GM12878 (cell line): ENCODE measurements at regions not wholly inside any gene's neighbourhood (a gene's known extent, or its start where the extent isn't known, plus 50 kb on each side); places are given as distances from the start of the nearest gene placed in this dataset.
A peak's percentile ranks its signal among the peaks of the same experiment; 100 is the strongest.

Source experiments
- ATAC-seq: fragments of 200-7000 bp; cut with Tn5 transposase; 3 replicates; pipeline ENCODE4 v1.9.1; 2020; ENCODE audit warnings: mild to moderate bottlenecking, moderate library complexity
- BruUV-seq: library from RNA; stranded (reverse); fragments of 400-500 nt; replicated peaks from 2 replicates; lab custom pipeline; 2021; lab: Mats Ljungman, UMichigan
- CTCF ChIA-PET: fragments of 300-600 bp; sonication (Branson Sonifier 250); formaldehyde crosslinking; extraction: SDS; loops from one replicate; lab custom pipeline; 2021; ENCODE audit warnings: inconsistent platforms; lab: Yijun Ruan, JAX
- POLR2A ChIA-PET: fragments of 350-600 bp; formaldehyde crosslinking; extraction: SDS; loops from one replicate; lab custom pipeline; 2021; ENCODE audit warnings: inconsistent platforms; lab: Charles Lee
- RAD21 ChIA-PET: fragments of 300-600 bp; sonication (Branson Sonifier 250); formaldehyde crosslinking; loops from one replicate; lab custom pipeline; 2023; ENCODE audit warnings: antibody characterized with exemption; ENCODE audit not compliant: unreplicated experiment; lab: Charles Lee
- SMC1A ChIA-PET: fragments of 300-600 bp; sonication (Branson Sonifier 250); formaldehyde crosslinking; loops from one replicate; lab custom pipeline; 2023; ENCODE audit not compliant: unreplicated experiment, uncharacterized antibody; lab: Charles Lee
- DNase-seq: peaks from one replicate; pipeline ENCODE4 v3.0.0-alpha.2; 2011; ENCODE audit warnings: low read depth, low spot score
- FAIRE-seq: peaks from 3 replicates; lab custom pipeline; 2011; peaks lifted over from hg19 to GRCh38; lab: Jason Lieb, UNC
- H2AFZ ChIP-seq: 2 replicates; pipeline ENCODE4 v1.6.0; 2011; ENCODE audit warnings: low read depth, low read length, control low read depth; ENCODE audit not compliant: control insufficient read depth
- H3K27ac ChIP-seq: 2 replicates; pipeline ENCODE4 v1.5.1; 2011; ENCODE audit warnings: control low read depth; ENCODE audit not compliant: control insufficient read depth, insufficient read depth
- H3K27me3 ChIP-seq, 2 experiments: replicated peaks in 1 of 2; 2 replicates each; pipeline versions ENCODE4 v1.6.0 to v1.6.1; 2011; ENCODE audit warnings: low read length in 1 of 2; ENCODE audit not compliant: control insufficient read depth in 2 of 2, insufficient read depth in 2 of 2
- H3K36me3 ChIP-seq, 2 experiments: 2 replicates each; pipeline ENCODE4 v1.5.1; 2011; ENCODE audit warnings: low read length in 1 of 2; ENCODE audit not compliant: control insufficient read depth in 2 of 2, insufficient read depth in 2 of 2
- H3K4me1 ChIP-seq: 2 replicates; pipeline ENCODE4 v1.6.1; 2011; ENCODE audit warnings: mild to moderate bottlenecking, low read length, moderate library complexity, mixed read lengths; ENCODE audit not compliant: control insufficient read depth, insufficient read depth
- H3K4me2 ChIP-seq: 2 replicates; pipeline ENCODE4 v1.6.0; 2011; ENCODE audit warnings: control low read depth; ENCODE audit not compliant: control insufficient read depth, insufficient read depth
- H3K4me3 ChIP-seq: fragments of 200-600 bp; sonication (generic); 2 replicates; pipeline ENCODE4 v1.5.1; 2016
- H3K79me2 ChIP-seq: 2 replicates; pipeline ENCODE4 v1.6.0; 2011; ENCODE audit warnings: low read length; ENCODE audit not compliant: control insufficient read depth, insufficient read depth
- H3K9ac ChIP-seq: 2 replicates; pipeline ENCODE4 v1.8.0; 2011; ENCODE audit warnings: low read length, control low read depth, mixed read lengths; ENCODE audit not compliant: control insufficient read depth, insufficient read depth
- H3K9me3 ChIP-seq: replicated peaks from 3 replicates; pipeline ENCODE4 v1.5.1; 2011; ENCODE audit warnings: mild to moderate bottlenecking, low read length; ENCODE audit not compliant: control insufficient read depth, insufficient read depth
- H4K20me1 ChIP-seq: 2 replicates; pipeline ENCODE4 v1.6.0; 2011; ENCODE audit not compliant: control insufficient read depth, insufficient read depth
- MTA2 ChIP-seq: fragments of 450-650 bp; IDR thresholded peaks from 2 replicates; pipeline ENCODE4 v1.6.1; 2016; ENCODE audit warnings: low read depth, mild to moderate bottlenecking, moderate library complexity
- NFXL1 ChIP-seq: fragments of 450-650 bp; IDR thresholded peaks from 2 replicates; pipeline ENCODE4 v1.6.1; 2017; ENCODE audit warnings: antibody characterized with exemption, mild to moderate bottlenecking, borderline replicate concordance
- NRF1 ChIP-seq: conservative IDR thresholded peaks from 2 replicates; pipeline ENCODE4 v1.6.1; 2011; ENCODE audit warnings: mild to moderate bottlenecking, low read depth, low read length, improper control_type of control experiment
- SMC3 ChIP-seq: IDR thresholded peaks from 2 replicates; pipeline ENCODE4 v1.6.1; 2011; ENCODE audit warnings: low read length, improper control_type of control experiment, borderline replicate concordance
- ZZZ3 ChIP-seq: IDR thresholded peaks from 2 replicates; pipeline ENCODE4 v1.6.1; 2011; ENCODE audit warnings: low read depth; ENCODE audit not compliant: control insufficient read depth, insufficient read length
- WGBS: methylation state at CpG from one replicate; pipeline ENCODE4 v1.1.6; 2016; ENCODE audit warnings: low lambda C conversion rate; ENCODE audit not compliant: insufficient replicate concordance, insufficient coverage; ENCODE audit errors: missing lambda C conversion rate; 5-methylcytosine and 5-hydroxymethylcytosine counted together
- in situ Hi-C: fragments of 300-500 bp; cut with MboI; formaldehyde crosslinking; loops from 9 replicates; pipeline ENCODE4 v1.14.3; 2018; ENCODE audit warnings: mixed read lengths
- intact Hi-C: fragments of 100-400 bp; cut with micrococcal nuclease; formaldehyde crosslinking; loops from one replicate; pipeline ENCODE4 v1.14.2; 2022; ENCODE audit not compliant: unreplicated experiment
- TF ChIP-seq, protein P1 (sequence below): fragments of 450-650 bp; IDR thresholded peaks from 2 replicates; pipeline ENCODE4 v1.6.1; 2017; ENCODE audit warnings: mild to moderate bottlenecking
- TF ChIP-seq, protein P2 (sequence below): IDR thresholded peaks from 2 replicates; pipeline ENCODE4 v1.6.1; 2011; ENCODE audit warnings: low read depth, mild to moderate bottlenecking, low read length, moderate library complexity, borderline replicate concordance; ENCODE audit errors: extremely low read depth

DNA sequence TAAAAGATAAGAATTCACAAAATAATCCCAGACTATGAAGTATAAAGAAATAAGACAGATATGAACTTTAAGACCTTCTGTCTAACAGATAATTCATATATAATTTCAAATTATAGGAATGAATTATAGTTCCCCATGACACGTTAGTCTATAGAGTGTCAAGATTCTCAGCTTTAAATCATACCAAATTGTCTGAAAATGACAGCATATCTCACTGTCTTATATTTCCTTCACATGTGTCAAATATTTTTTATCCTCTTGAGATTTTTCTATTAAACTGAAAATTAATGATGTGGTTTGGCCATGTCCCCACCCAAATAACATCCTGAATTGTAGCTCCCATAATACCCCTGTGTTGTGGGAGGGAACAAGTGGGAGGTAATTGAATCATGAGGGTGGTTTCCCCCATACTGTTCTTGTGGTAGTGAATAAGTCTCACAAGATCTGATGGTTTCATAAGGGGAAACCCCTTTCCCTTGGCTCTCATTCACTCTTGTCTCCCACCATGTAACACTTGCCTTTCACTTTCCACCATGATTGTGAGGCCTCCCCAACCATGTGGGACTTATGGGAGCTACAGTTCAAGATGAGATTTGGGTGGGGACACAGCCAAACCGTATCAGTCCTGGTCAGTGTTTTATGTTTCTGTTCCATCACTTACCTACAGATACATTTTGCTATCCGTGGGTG, 825.3 kb upstream of the GJE1 start:
- ATAC-seq (no peak), FAIRE-seq (no peak), DNase-seq (no peak)
- CTCF ChIA-PET: no interaction called here
- BruUV-seq: no TSS peak
- no peaks in the 10 kb centered on the region; the same call in 2 of the 3 replicates for H3K9me3 ChIP-seq
- 12% methylated on average over 3 of the region's 3 CpGs for WGBS
- H2AFZ ChIP-seq: no peak overlapping the region
- RAD21 ChIA-PET: no interaction called here
- intact Hi-C loops: no loop called here
- in situ Hi-C loops: no loop called here
- H3K4me2 ChIP-seq: no peak overlapping the region
- no peaks in the 10 kb centered on the region for H3K36me3 ChIP-seq
- no peak overlapping the region for H3K9ac ChIP-seq
- SMC1A ChIA-PET: interaction anchor here (1.3 kb wide), 1 partner anchor 9 kb away, joined by 6 read pairs; no protein-coding TSS in a partner anchor
- H3K4me1 ChIP-seq: no peaks in the 10 kb centered on the region
- no peaks in the 10 kb centered on the region for H4K20me1 ChIP-seq
- TF ChIP-seq, protein P1, sequence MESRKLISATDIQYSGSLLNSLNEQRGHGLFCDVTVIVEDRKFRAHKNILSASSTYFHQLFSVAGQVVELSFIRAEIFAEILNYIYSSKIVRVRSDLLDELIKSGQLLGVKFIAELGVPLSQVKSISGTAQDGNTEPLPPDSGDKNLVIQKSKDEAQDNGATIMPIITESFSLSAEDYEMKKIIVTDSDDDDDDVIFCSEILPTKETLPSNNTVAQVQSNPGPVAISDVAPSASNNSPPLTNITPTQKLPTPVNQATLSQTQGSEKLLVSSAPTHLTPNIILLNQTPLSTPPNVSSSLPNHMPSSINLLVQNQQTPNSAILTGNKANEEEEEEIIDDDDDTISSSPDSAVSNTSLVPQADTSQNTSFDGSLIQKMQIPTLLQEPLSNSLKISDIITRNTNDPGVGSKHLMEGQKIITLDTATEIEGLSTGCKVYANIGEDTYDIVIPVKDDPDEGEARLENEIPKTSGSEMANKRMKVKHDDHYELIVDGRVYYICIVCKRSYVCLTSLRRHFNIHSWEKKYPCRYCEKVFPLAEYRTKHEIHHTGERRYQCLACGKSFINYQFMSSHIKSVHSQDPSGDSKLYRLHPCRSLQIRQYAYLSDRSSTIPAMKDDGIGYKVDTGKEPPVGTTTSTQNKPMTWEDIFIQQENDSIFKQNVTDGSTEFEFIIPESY: 0 out of 2 replicates have a peak, but pooled peaks have one; percentile 48
- TF ChIP-seq NFXL1: no peak
- TF ChIP-seq, all 136 proteins: peak for 1
- POLR2A ChIA-PET: no interaction called here
- no peak overlapping the region for H3K27ac ChIP-seq
- H3K4me3 ChIP-seq: no peak overlapping the region
- no peaks in the 10 kb centered on the region for H3K27me3 ChIP-seq
- H3K79me2 ChIP-seq: no peaks in the 10 kb centered on the region

DNA sequence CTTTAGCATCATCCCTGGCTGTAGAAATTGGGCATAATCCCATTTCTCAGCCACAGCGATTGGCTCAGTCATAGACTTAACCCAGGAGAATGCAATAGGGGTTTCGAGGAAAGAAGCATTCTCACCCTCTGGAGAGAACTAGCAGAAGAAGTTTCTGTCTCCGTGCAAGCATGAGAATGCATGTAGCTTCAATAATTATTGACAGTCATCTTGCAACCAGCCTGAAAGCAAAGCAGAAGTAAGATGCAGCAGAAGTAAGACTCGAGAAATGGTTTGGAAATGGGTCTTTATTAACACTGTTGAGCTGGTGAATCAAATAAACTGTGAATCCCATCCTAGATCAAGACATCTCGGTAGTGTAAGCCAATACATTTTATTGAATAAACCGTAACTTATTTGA, 828.8 kb upstream of the GJE1 start:
- no peaks in the 10 kb centered on the region for H3K36me3 ChIP-seq
- H3K4me1 ChIP-seq: no peaks in the 10 kb centered on the region
- POLR2A ChIA-PET: no interaction called here
- intact Hi-C loops (no loop called here), in situ Hi-C loops (no loop called here)
- H3K79me2 ChIP-seq: no peaks in the 10 kb centered on the region
- H3K27ac ChIP-seq: no peak overlapping the region
- DNase-seq (no peak), ATAC-seq (no peak; the same call in 2 of the 3 replicates), FAIRE-seq (no peak)
- SMC1A ChIA-PET: no interaction called here
- WGBS: 19% methylated on average over 6 of the region's 6 CpGs
- no peaks in the 10 kb centered on the region for H3K27me3 ChIP-seq
- no peak overlapping the region for H2AFZ ChIP-seq
- H3K9me3 ChIP-seq: no peaks in the 10 kb centered on the region; the same call in 2 of the 3 replicates
- RAD21 ChIA-PET: interaction anchor here (0.8 kb wide), 1 partner anchor 52 kb away, joined by 3 read pairs; no protein-coding TSS in a partner anchor
- H4K20me1 ChIP-seq: no peaks in the 10 kb centered on the region
- H3K9ac ChIP-seq: no peak overlapping the region
- TF ChIP-seq MTA2: no peak
- no peak for TF ChIP-seq NRF1
- TF ChIP-seq, protein P2, sequence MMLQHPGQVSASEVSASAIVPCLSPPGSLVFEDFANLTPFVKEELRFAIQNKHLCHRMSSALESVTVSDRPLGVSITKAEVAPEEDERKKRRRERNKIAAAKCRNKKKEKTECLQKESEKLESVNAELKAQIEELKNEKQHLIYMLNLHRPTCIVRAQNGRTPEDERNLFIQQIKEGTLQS: no peak
- no peak for TF ChIP-seq SMC3
- no peak for TF ChIP-seq ZZZ3
- CTCF ChIA-PET: interaction anchor here (0.9 kb wide), 1 partner anchor 19 kb away, joined by 4 read pairs; no protein-coding TSS in a partner anchor
- no peak overlapping the region for H3K4me3 ChIP-seq
- no TSS peak for BruUV-seq
- no peak overlapping the region for H3K4me2 ChIP-seq
